NT2/D1 (cell line): ENCODE measurements at regions not wholly inside any gene's neighbourhood (a gene's known extent, or its start where the extent isn't known, plus 50 kb on each side); places are given as distances from the start of the nearest gene placed in this dataset.

Experiments
- SUZ12 ChIP-seq: IDR thresholded peaks from 2 replicates; pipeline ENCODE4 v1.6.1; 2011; ENCODE audit not compliant: insufficient read length, insufficient read depth; ENCODE audit errors: extremely low read depth
- YY1 ChIP-seq: IDR thresholded peaks from 2 replicates; pipeline ENCODE4 v1.6.1; 2011; ENCODE audit not compliant: insufficient read length, insufficient read depth
- ZNF274 ChIP-seq: IDR thresholded peaks from 2 replicates; pipeline ENCODE4 v1.6.1; 2011; ENCODE audit warnings: mild to moderate bottlenecking, low read depth, low read length

DNA sequence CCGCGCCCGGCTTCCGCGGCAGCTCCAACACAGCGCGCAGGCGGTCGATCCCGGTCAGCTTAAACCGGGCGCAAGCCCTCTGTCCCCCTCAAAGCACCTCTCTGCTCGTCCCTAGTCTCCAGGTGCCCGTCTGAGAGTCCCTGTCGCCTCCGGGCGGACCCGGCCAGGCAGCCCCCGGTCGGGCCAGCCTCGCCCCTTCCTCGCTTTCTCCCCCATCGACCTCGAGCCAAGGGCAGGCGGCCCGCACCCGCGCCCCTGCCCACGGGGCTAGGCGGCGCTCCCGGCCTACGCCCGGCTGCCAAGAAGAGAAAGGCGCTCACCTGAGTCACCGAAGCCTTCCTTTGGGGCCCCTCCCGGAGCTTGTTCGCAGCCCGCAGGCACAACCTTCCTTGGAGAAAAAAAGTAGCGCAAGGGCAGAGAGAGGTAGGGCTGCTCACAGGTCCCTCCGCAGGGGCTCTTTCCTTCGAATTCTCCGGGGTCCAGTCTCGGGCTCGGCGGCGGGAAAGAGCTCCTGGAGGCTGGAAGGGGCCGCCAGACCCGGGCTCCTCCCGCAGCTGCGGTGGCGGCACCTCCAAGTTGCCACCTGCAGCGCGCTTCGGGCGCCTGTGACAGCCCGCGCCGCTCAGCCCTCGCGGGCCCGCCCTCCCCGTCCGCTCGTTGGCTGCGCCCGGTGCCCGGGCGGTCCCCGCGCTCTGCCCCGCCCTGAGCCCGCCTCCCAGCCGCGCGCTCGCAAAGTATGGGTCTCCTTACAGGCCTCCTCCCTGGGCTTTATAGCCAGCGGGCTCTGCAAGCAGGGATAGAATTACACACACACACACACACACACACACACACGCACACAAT, 86.5 kb upstream of the EPB41L3 start:
- TF ChIP-seq YY1 (no peak), SUZ12 (no peak), ZNF274 (no peak)
